Mesenchymal stem cell (in vitro differentiated cells and primary cell): ENCODE measurements at regions not wholly inside any gene's neighbourhood (a gene's known extent, or its start where the extent isn't known, plus 50 kb on each side); places are given as distances from the start of the nearest gene placed in this dataset.
"Not testable (repeated sequence)": the region's sequence is repeated elsewhere in the genome, so short reads cannot be mapped to it uniquely, and the experiment has no call there.

Experiments
- DNase-seq: peaks from one replicate; pipeline ENCODE4 v3.0.0-alpha.2; 2013
- H2AFZ ChIP-seq: one replicate; pipeline ENCODE4 v1.6.1; 2013; ENCODE audit warnings: low read depth, mild to moderate bottlenecking, control low read depth, inconsistent platforms, low read length, moderate library complexity
- H2AK5ac ChIP-seq: 2 replicates; pipeline ENCODE4 v1.6.1; 2013; ENCODE audit warnings: low read length, moderate library complexity, mild to moderate bottlenecking, inconsistent platforms; ENCODE audit not compliant: severe bottlenecking
- H2BK120ac ChIP-seq: one replicate; pipeline ENCODE4 v1.6.1; 2013; ENCODE audit warnings: low read depth, mild to moderate bottlenecking, inconsistent platforms, low read length, moderate library complexity
- H2BK12ac ChIP-seq, 2 experiments: one replicate each; pipeline ENCODE4 v1.6.1; 2013; ENCODE audit warnings: inconsistent platforms in 2 of 2, low read length in 2 of 2, mild to moderate bottlenecking in 2 of 2, moderate library complexity in 2 of 2, control low read depth in 1 of 2
- H2BK15ac ChIP-seq: one replicate; pipeline ENCODE4 v1.6.1; 2013; ENCODE audit warnings: mild to moderate bottlenecking, low read depth, inconsistent platforms; ENCODE audit not compliant: poor library complexity, severe bottlenecking
- H2BK5ac ChIP-seq: 2 replicates; pipeline ENCODE4 v1.6.1; 2013; ENCODE audit warnings: low read depth, mild to moderate bottlenecking, low read length, control low read depth, inconsistent platforms; ENCODE audit not compliant: poor library complexity, severe bottlenecking
- H3K14ac ChIP-seq, 2 experiments: one replicate each; pipeline ENCODE4 v1.6.1; 2013; ENCODE audit warnings: inconsistent platforms in 2 of 2, low read length in 2 of 2, control low read depth in 1 of 2, mild to moderate bottlenecking in 1 of 2, moderate library complexity in 1 of 2
- H3K18ac ChIP-seq, 2 experiments: one replicate each; pipeline ENCODE4 v1.6.1; 2013; ENCODE audit warnings: inconsistent platforms in 2 of 2, low read length in 2 of 2, control low read depth in 1 of 2, low read depth in 1 of 2, mild to moderate bottlenecking in 1 of 2
- H3K23ac ChIP-seq, 2 experiments: one replicate each; pipeline ENCODE4 v1.6.1; 2013; ENCODE audit warnings: inconsistent platforms in 2 of 2, low read length in 2 of 2, mild to moderate bottlenecking in 2 of 2, moderate library complexity in 2 of 2, control low read depth in 1 of 2
- H3K27ac ChIP-seq: 2 replicates; pipeline ENCODE4 v1.5.1; 2013; ENCODE audit warnings: mild to moderate bottlenecking, moderate library complexity, low read length, control low read depth, inconsistent platforms; ENCODE audit not compliant: poor library complexity, severe bottlenecking
- H3K27me3 ChIP-seq, 2 experiments: 2 replicates each; pipeline versions ENCODE4 v1.6.1 to v1.7.0; 2013; ENCODE audit warnings: low read length in 2 of 2, mild to moderate bottlenecking in 2 of 2, moderate library complexity in 2 of 2, control low read depth in 1 of 2, inconsistent platforms in 1 of 2; ENCODE audit not compliant: control insufficient read depth in 1 of 2, insufficient read depth in 1 of 2
- H3K36me3 ChIP-seq, 2 experiments: 2 replicates each; pipeline versions ENCODE4 v1.6.1 to v1.7.0; 2013; ENCODE audit warnings: low read length in 2 of 2, control low read depth in 1 of 2, inconsistent platforms in 1 of 2, low read depth in 1 of 2, mild to moderate bottlenecking in 1 of 2; ENCODE audit not compliant: insufficient read depth in 2 of 2, control insufficient read depth in 1 of 2
- H3K4ac ChIP-seq, 2 experiments: one replicate each; pipeline ENCODE4 v1.6.1; 2013; ENCODE audit warnings: inconsistent platforms in 2 of 2, low read length in 2 of 2, mild to moderate bottlenecking in 2 of 2, moderate library complexity in 2 of 2, control low read depth in 1 of 2, low read depth in 1 of 2
- H3K4me1 ChIP-seq: 2 replicates; pipeline ENCODE4 v1.6.1; 2013; ENCODE audit warnings: low read depth, low read length, control low read depth; ENCODE audit not compliant: control insufficient read depth, insufficient read depth
- H3K4me2 ChIP-seq: 2 replicates; pipeline ENCODE4 v1.6.1; 2013; ENCODE audit warnings: low read length, mild to moderate bottlenecking, inconsistent platforms; ENCODE audit not compliant: poor library complexity, severe bottlenecking
- H3K4me3 ChIP-seq, 2 experiments: 2 replicates each; pipeline versions ENCODE4 v1.5.1 to v1.7.0; 2013; ENCODE audit warnings: low read length in 2 of 2, mild to moderate bottlenecking in 2 of 2, control low read depth in 1 of 2, low read depth in 1 of 2; ENCODE audit not compliant: insufficient read depth in 1 of 2
- H3K79me1 ChIP-seq: replicated peaks from 2 replicates; pipeline ENCODE4 v1.6.1; 2013; ENCODE audit warnings: mild to moderate bottlenecking, control low read depth, low read length, inconsistent platforms; ENCODE audit not compliant: poor library complexity, severe bottlenecking
- H3K9ac ChIP-seq: 2 replicates; pipeline ENCODE4 v1.7.0; 2013; ENCODE audit warnings: mild to moderate bottlenecking, low read length, moderate library complexity
- H3K9me3 ChIP-seq: 2 replicates; pipeline ENCODE4 v1.7.0; 2013; ENCODE audit warnings: mild to moderate bottlenecking, low read length; ENCODE audit not compliant: control insufficient read depth
- H4K8ac ChIP-seq: one replicate; pipeline ENCODE4 v1.6.1; 2013; ENCODE audit warnings: inconsistent platforms, mild to moderate bottlenecking, low read length, moderate library complexity
- H4K91ac ChIP-seq: one replicate; pipeline ENCODE4 v1.6.1; 2013; ENCODE audit warnings: mild to moderate bottlenecking, low read length, inconsistent platforms
- WGBS: methylation state at CpG from one replicate; pipeline ENCODE4 v1.1.7; 2013; ENCODE audit warnings: mixed read lengths; 5-methylcytosine and 5-hydroxymethylcytosine counted together

- H3K4me1 ChIP-seq: no peaks in the 10 kb centered on the region
- no peak overlapping the region for H2BK5ac ChIP-seq
- no peak overlapping the region for H2BK15ac ChIP-seq
- H3K14ac ChIP-seq: no peak overlapping the region
- 86% methylated on average over 1 of the region's 2 CpGs for WGBS
- no peak overlapping the region for H3K4ac ChIP-seq
- no peaks in the 10 kb centered on the region for H3K9me3 ChIP-seq
- no peak for DNase-seq
- H3K79me1 ChIP-seq: no peaks in the 10 kb centered on the region
- H4K8ac ChIP-seq: no peak overlapping the region
- no peak overlapping the region for H3K9ac ChIP-seq
- H2AFZ ChIP-seq: no peak overlapping the region
- H3K36me3 ChIP-seq: no peaks in the 10 kb centered on the region
- H3K4me2 ChIP-seq: no peak overlapping the region
- no peak overlapping the region for H2BK120ac ChIP-seq
- H4K91ac ChIP-seq: no peak overlapping the region
- H2AK5ac ChIP-seq: no peak overlapping the region
- H3K18ac ChIP-seq: no peak overlapping the region
- H3K27me3 ChIP-seq: no peaks in the 10 kb centered on the region
- no peak overlapping the region for H2BK12ac ChIP-seq
- H3K23ac ChIP-seq: no peak overlapping the region
- no peak overlapping the region for H3K4me3 ChIP-seq
- H3K27ac ChIP-seq: no peak overlapping the region
These were observed 1107.3 kb downstream of the TMEM121 start for GRCh38 chr14:106633721-106634120.

GRCh38 chr14:106635569-106635968 lies 1109.2 kb downstream of the TMEM121 start:
- Histone ChIP-seq H4K91ac (no peak overlapping the region), H2BK12ac (no peak overlapping the region), H3K9ac (no peak overlapping the region), H3K14ac (no peak overlapping the region), H4K8ac (no peak overlapping the region), H3K4me2 (no peak overlapping the region), H3K18ac (no peak overlapping the region), H2BK120ac (no peak overlapping the region), H3K27ac (no peak overlapping the region), H3K23ac (no peak overlapping the region), H2AK5ac (no peak overlapping the region), H3K4ac (no peak overlapping the region), H3K79me1 (no peaks in the 10 kb centered on the region), H2BK15ac (no peak overlapping the region), H3K4me1 (no peaks in the 10 kb centered on the region), H2AFZ (no peak overlapping the region), H3K9me3 (no peaks in the 10 kb centered on the region), H3K4me3 (no peak overlapping the region), H2BK5ac (no peak overlapping the region), H3K36me3 (no peaks in the 10 kb centered on the region), H3K27me3 (no peaks in the 10 kb centered on the region)
- 37% methylated on average over 4 of the region's 4 CpGs for WGBS
- no peak for DNase-seq

DNA sequence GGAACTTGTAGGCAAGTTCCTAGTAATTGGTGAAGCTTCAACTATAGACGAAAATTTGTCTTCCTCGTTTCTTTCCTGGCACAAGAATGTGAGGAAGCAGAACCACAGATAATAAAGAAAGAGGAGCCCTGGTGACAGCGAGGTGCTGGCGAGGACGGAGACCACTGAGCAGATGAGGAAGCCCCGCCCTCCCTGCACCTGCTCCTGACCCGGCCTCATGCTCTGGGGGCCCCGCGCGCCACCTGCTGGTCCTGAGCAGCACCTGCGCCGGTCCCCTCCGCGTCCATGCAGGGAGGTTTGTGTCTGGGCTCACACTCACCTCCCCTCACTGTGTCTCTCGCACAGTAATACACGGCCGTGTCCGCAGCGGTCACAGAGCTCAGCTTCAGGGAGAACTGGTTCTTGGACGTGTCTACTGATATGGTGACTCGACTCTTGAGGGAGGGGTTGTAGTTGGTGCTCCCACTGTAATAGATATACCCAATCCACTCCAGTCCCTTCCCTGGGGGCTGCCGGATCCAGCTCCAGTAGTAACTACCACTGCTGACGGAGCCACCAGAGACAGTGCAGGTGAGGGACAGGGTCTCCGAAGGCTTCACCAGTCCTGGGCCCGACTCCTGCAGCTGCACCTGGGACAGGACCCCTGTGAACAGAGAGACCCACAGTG lies 1112.5 kb downstream of the TMEM121 start:
- H3K9me3 ChIP-seq, H4K8ac ChIP-seq, H2BK12ac ChIP-seq, H3K27ac ChIP-seq, H2BK5ac ChIP-seq, H3K14ac ChIP-seq, H3K4me2 ChIP-seq, H3K4me1 ChIP-seq, H3K23ac ChIP-seq, H3K18ac ChIP-seq, H4K91ac ChIP-seq, H2AFZ ChIP-seq, H3K9ac ChIP-seq, H3K79me1 ChIP-seq, H3K4ac ChIP-seq, H2AK5ac ChIP-seq, H3K4me3 ChIP-seq, H3K27me3 ChIP-seq, H2BK120ac ChIP-seq, H2BK15ac ChIP-seq, H3K36me3 ChIP-seq, DNase-seq: not testable (repeated sequence)
- 84% methylated on average over 11 of the region's 25 CpGs for WGBS

- no peaks in the 10 kb centered on the region for H3K27me3 ChIP-seq
- H3K36me3 ChIP-seq: no peaks in the 10 kb centered on the region
- no peak overlapping the region for H2BK5ac ChIP-seq
- no peaks in the 10 kb centered on the region for H3K9me3 ChIP-seq
- no peak overlapping the region for H3K9ac ChIP-seq
- no peak overlapping the region for H4K91ac ChIP-seq
- no peak overlapping the region for H3K4ac ChIP-seq
- no peak overlapping the region for H3K14ac ChIP-seq
- H2BK120ac ChIP-seq: no peak overlapping the region
- H3K27ac ChIP-seq: no peak overlapping the region
- H3K79me1 ChIP-seq: no peaks in the 10 kb centered on the region
- no peaks in the 10 kb centered on the region for H3K4me1 ChIP-seq
- H3K18ac ChIP-seq: no peak overlapping the region
- no peak overlapping the region for H2BK12ac ChIP-seq
- no peak overlapping the region for H2AFZ ChIP-seq
- H2AK5ac ChIP-seq: no peak overlapping the region
- no peak overlapping the region for H2BK15ac ChIP-seq
- 51% methylated on average over 6 of the region's 7 CpGs for WGBS
- H3K23ac ChIP-seq: no peak overlapping the region
- DNase-seq: no peak
- no peak overlapping the region for H4K8ac ChIP-seq
- H3K4me3 ChIP-seq: no peak overlapping the region
- no peak overlapping the region for H3K4me2 ChIP-seq
These were observed 1115.7 kb downstream of the TMEM121 start for GRCh38 chr14:106642090-106642489.
